HepG2 (cell line): ENCODE measurements at regions not wholly inside any gene's neighbourhood (a gene's known extent, or its start where the extent isn't known, plus 50 kb on each side); places are given as distances from the start of the nearest gene placed in this dataset.

Source experiments
- ATAC-seq: fragments of 200-7000 bp; cut with Tn5 transposase; 3 replicates; pipeline ENCODE4 v1.9.1; 2020; ENCODE audit warnings: mild to moderate bottlenecking, moderate library complexity
- BruUV-seq: library from RNA; stranded (reverse); fragments of 400-500 nt; replicated peaks from 2 replicates; lab custom pipeline; 2021; lab: Mats Ljungman, UMichigan
- CTCF ChIA-PET: fragments of 300-600 bp; formaldehyde crosslinking; extraction: SDS; loops from one replicate; lab custom pipeline; 2021; ENCODE audit warnings: low total read pairs, inconsistent platforms, low intra/inter-chr PET ratio; lab: Yijun Ruan, JAX
- POLR2A ChIA-PET: fragments of 350-600 bp; sonication (Branson Sonifier 250); formaldehyde crosslinking; loops from one replicate; lab custom pipeline; 2020; ENCODE audit warnings: antibody characterized with exemption, inconsistent platforms; lab: Yijun Ruan, JAX
- DNase-seq: peaks from one replicate; pipeline ENCODE4 v3.0.0-alpha.2; 2015; ENCODE audit warnings: low spot score
- FAIRE-seq: peaks from 3 replicates; lab custom pipeline; 2011; peaks lifted over from hg19 to GRCh38; lab: Jason Lieb, UNC
- H2AFZ ChIP-seq: one replicate; pipeline ENCODE4 v1.6.1; 2011; ENCODE audit warnings: low read length, inconsistent platforms
- H3K27ac ChIP-seq: fragments of 300-600 bp; 3 replicates; pipeline ENCODE4 v1.8.0; 2011; ENCODE audit warnings: mixed run types, mild to moderate bottlenecking, mixed read lengths, low read length, inconsistent platforms; ENCODE audit not compliant: insufficient read depth; ENCODE audit errors: extremely low read length
- H3K27me3 ChIP-seq, 2 experiments: fragments of 200-600 bp in 1 of 2; 2 replicates in 1 of 2; 3 replicates in 1 of 2; pipeline versions ENCODE4 v1.6.0 to v1.8.0; 2011; ENCODE audit warnings: low read length in 2 of 2, mild to moderate bottlenecking in 2 of 2, moderate library complexity in 2 of 2, inconsistent platforms in 1 of 2; ENCODE audit not compliant: insufficient read depth in 2 of 2, control insufficient read depth in 1 of 2
- H3K36me3 ChIP-seq, 2 experiments: fragments of 200-600 bp in 1 of 2; replicated peaks in 1 of 2; 2 replicates in 1 of 2; 3 replicates in 1 of 2; pipeline versions ENCODE4 v1.5.1 to v1.8.0; 2011; ENCODE audit warnings: low read length in 2 of 2, inconsistent platforms in 1 of 2; ENCODE audit not compliant: insufficient read depth in 2 of 2, control insufficient read depth in 1 of 2
- H3K4me1 ChIP-seq: 2 replicates; pipeline ENCODE4 v1.5.1; 2012; ENCODE audit warnings: low read length, inconsistent platforms; ENCODE audit not compliant: insufficient read depth
- H3K4me2 ChIP-seq: 2 replicates; pipeline ENCODE4 v1.6.0; 2011; ENCODE audit warnings: low read depth, low read length, inconsistent platforms
- H3K4me3 ChIP-seq, 3 experiments: fragments of 200-600 bp in 1 of 3; sonication (generic), shearing (Covaris generic) in 1 of 3; replicated peaks in 1 of 3; 2 replicates each; pipeline ENCODE4 v1.5.1; 2011 to 2016; ENCODE audit warnings: low read length in 3 of 3, inconsistent platforms in 2 of 3, low read depth in 2 of 3, mild to moderate bottlenecking in 2 of 3, control low read depth in 1 of 3, mixed read lengths in 1 of 3; ENCODE audit not compliant: insufficient read depth in 1 of 3
- H3K79me2 ChIP-seq: one replicate; pipeline ENCODE4 v1.6.1; 2011; ENCODE audit warnings: low read length, inconsistent platforms; ENCODE audit not compliant: insufficient read depth
- H3K9ac ChIP-seq: 2 replicates; pipeline ENCODE4 v1.6.0; 2011; ENCODE audit warnings: mild to moderate bottlenecking, low read depth, low read length, inconsistent platforms; ENCODE audit not compliant: insufficient read depth
- H3K9me3 ChIP-seq: 2 replicates; pipeline ENCODE4 v1.5.1; 2012; ENCODE audit warnings: mild to moderate bottlenecking, low read length
- H4K20me1 ChIP-seq: 2 replicates; pipeline ENCODE4 v1.6.0; 2011; ENCODE audit warnings: inconsistent platforms, mild to moderate bottlenecking, low read length, moderate library complexity; ENCODE audit not compliant: insufficient read depth
- CC2D1A ChIP-seq: sonication (generic); formaldehyde crosslinking; IDR thresholded peaks from 2 replicates; pipeline ENCODE4 v1.8.1; 2023; ENCODE audit warnings: mild to moderate bottlenecking, missing genetic modification reagents
- ERF ChIP-seq: IDR thresholded peaks from 2 replicates; pipeline ENCODE4 v1.6.1; 2018; ENCODE audit warnings: missing biosample characterization, missing genetic modification reagents
- KMT2A ChIP-seq: sonication (generic); formaldehyde crosslinking; IDR thresholded peaks from 2 replicates; pipeline ENCODE4 v1.4.0; 2020; ENCODE audit warnings: missing genetic modification reagents
- RBM22 ChIP-seq: fragments of 200-400 bp; formaldehyde crosslinking; optimal IDR thresholded peaks from 2 replicates; pipeline ENCODE3; 2017; ENCODE audit warnings: mild to moderate bottlenecking, low read length, moderate library complexity
- SMAD1 ChIP-seq: sonication (generic); formaldehyde crosslinking; IDR thresholded peaks from 2 replicates; pipeline ENCODE4 v1.4.0; 2020; ENCODE audit warnings: missing genetic modification reagents, low read depth, mild to moderate bottlenecking, borderline replicate concordance
- TAF1 ChIP-seq: sonication (generic); formaldehyde crosslinking; IDR thresholded peaks from 2 replicates; pipeline ENCODE4 v1.4.0; 2020; ENCODE audit warnings: missing genetic modification reagents
- ZFP36L1 ChIP-seq: sonication (generic); formaldehyde crosslinking; IDR thresholded peaks from 2 replicates; pipeline ENCODE4 v1.8.0; 2022; ENCODE audit warnings: mild to moderate bottlenecking, missing genetic modification reagents, moderate library complexity
- ZNF225 ChIP-seq: sonication (generic); formaldehyde crosslinking; IDR thresholded peaks from 2 replicates; pipeline ENCODE4 v1.4.0; 2020; ENCODE audit warnings: mild to moderate bottlenecking, missing genetic modification reagents
- ZNF343 ChIP-seq: sonication (generic); formaldehyde crosslinking; IDR thresholded peaks from 2 replicates; pipeline ENCODE4 v1.4.0; 2020; ENCODE audit warnings: mild to moderate bottlenecking, missing genetic modification reagents
- ZNF496 ChIP-seq: sonication (generic); formaldehyde crosslinking; IDR thresholded peaks from 2 replicates; pipeline ENCODE4 v1.8.1; 2023; ENCODE audit warnings: mild to moderate bottlenecking, moderate library complexity, missing genetic modification reagents; ENCODE audit not compliant: insufficient replicate concordance
- ZNF552 ChIP-seq: sonication (generic); formaldehyde crosslinking; IDR thresholded peaks from 2 replicates; pipeline ENCODE4 v1.9.0; 2022; ENCODE audit warnings: missing genetic modification reagents, mild to moderate bottlenecking, borderline replicate concordance
- ZNF816 ChIP-seq: sonication (generic); formaldehyde crosslinking; IDR thresholded peaks from 2 replicates; pipeline ENCODE4 v1.8.0; 2022; ENCODE audit warnings: missing genetic modification reagents, mild to moderate bottlenecking, borderline replicate concordance
- in situ Hi-C: cut with HindIII; loops from 2 replicates; pipeline ENCODE4 v1.10.0; 2017; ENCODE audit warnings: low pct_unique_long_range_greater_than_20kb; ENCODE audit not compliant: extremely low pct_ligation_motif_present
- intact Hi-C: fragments of 100-400 bp; cut with micrococcal nuclease; formaldehyde crosslinking; loops from one replicate; pipeline ENCODE4 v1.10.0; 2022; ENCODE audit not compliant: unreplicated experiment
- TF ChIP-seq, protein P1 (sequence below): IDR thresholded peaks from 2 replicates; pipeline ENCODE4 v1.4.0; 2020; ENCODE audit warnings: mild to moderate bottlenecking, missing genetic modification reagents
- TF ChIP-seq, protein P2 (sequence below): IDR thresholded peaks from 2 replicates; pipeline ENCODE4 v1.6.1; 2016; ENCODE audit warnings: low read depth
- TF ChIP-seq, protein P3 (sequence below): IDR thresholded peaks from 2 replicates; pipeline ENCODE4 v1.6.1; 2018; ENCODE audit warnings: missing genetic modification reagents, mild to moderate bottlenecking, missing compliant biosample characterization
- TF ChIP-seq, protein P4 (sequence below): sonication (generic); formaldehyde crosslinking; IDR thresholded peaks from 2 replicates; pipeline ENCODE4 v1.4.0; 2020; ENCODE audit warnings: mild to moderate bottlenecking, missing genetic modification reagents

DNA sequence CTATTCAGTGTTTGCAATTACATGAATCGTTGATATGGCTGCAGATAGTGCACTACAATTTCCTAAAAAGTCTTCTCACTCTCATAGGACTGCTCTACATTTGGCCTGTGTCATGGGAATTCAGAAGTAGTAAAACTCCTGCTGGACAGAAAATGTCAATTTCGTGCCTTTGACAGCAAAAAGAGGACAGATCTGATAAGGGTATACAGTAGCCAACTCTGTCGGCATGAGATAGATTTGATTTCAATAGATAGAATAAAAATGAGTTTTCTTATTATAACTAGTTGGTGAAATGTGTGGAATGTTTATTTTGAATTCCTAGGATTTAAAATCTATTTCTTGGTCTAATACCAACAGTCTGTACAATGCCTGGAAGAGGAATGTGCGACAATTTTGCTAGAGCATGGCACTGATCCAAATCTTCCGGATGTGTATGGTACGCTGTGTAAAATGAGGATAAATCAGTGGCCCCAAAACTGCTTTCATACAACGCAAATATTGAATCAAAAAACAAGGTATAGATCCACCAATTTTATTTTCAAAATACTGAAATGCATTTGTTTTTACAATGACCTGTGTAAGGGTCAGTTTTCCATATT lies 133.5 kb upstream of the CDK13 start (continued):
- TF ChIP-seq ZNF496 (CRISPR knock-in tag) (no peak), ZNF225 (CRISPR knock-in tag) (no peak), ZNF816 (no peak), SMAD1 (no peak), TAF1 (CRISPR knock-in tag) (no peak)
- TF ChIP-seq, protein P1, sequence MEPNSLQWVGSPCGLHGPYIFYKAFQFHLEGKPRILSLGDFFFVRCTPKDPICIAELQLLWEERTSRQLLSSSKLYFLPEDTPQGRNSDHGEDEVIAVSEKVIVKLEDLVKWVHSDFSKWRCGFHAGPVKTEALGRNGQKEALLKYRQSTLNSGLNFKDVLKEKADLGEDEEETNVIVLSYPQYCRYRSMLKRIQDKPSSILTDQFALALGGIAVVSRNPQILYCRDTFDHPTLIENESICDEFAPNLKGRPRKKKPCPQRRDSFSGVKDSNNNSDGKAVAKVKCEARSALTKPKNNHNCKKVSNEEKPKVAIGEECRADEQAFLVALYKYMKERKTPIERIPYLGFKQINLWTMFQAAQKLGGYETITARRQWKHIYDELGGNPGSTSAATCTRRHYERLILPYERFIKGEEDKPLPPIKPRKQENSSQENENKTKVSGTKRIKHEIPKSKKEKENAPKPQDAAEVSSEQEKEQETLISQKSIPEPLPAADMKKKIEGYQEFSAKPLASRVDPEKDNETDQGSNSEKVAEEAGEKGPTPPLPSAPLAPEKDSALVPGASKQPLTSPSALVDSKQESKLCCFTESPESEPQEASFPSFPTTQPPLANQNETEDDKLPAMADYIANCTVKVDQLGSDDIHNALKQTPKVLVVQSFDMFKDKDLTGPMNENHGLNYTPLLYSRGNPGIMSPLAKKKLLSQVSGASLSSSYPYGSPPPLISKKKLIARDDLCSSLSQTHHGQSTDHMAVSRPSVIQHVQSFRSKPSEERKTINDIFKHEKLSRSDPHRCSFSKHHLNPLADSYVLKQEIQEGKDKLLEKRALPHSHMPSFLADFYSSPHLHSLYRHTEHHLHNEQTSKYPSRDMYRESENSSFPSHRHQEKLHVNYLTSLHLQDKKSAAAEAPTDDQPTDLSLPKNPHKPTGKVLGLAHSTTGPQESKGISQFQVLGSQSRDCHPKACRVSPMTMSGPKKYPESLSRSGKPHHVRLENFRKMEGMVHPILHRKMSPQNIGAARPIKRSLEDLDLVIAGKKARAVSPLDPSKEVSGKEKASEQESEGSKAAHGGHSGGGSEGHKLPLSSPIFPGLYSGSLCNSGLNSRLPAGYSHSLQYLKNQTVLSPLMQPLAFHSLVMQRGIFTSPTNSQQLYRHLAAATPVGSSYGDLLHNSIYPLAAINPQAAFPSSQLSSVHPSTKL = no peak

DNA sequence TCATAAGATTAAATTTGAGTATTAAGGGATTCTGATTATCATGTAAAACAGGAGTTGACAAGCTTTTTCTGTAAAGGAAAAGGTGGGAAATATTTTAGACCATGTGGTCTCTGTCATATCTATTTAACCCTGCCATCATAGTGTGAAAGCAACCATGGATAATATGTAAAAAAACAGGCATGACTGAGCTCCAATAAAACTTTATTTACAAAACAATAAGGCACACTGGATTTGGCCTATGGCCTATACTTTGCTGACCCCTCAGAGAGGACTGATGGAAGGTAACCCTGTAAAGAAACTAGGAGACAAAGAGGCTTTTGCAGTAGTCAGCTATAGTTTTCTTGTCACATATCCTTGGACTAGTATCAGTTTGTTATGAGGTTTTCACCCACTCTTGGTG lies 130.5 kb upstream of the CDK13 start:
- CTCF ChIA-PET = no interaction called here
- H3K79me2 ChIP-seq = no peaks in the 10 kb centered on the region
- H3K27ac ChIP-seq = no peak overlapping the region
- no peak overlapping the region for H3K9ac ChIP-seq
- H3K27me3 ChIP-seq = peaks cover 0 to 8% of the 10 kb centered on the region in 2 experiments; a peak in 1 of 5 replicates
- H3K4me3 ChIP-seq = no peak overlapping the region
- H3K4me1 ChIP-seq = no peaks in the 10 kb centered on the region
- FAIRE-seq (no peak), ATAC-seq (no peak), DNase-seq (no peak)
- H4K20me1 ChIP-seq = no peaks in the 10 kb centered on the region
- H3K36me3 ChIP-seq = no peaks in the 10 kb centered on the region
- BruUV-seq = no TSS peak
- POLR2A ChIA-PET = no interaction called here
- in situ Hi-C loops = no loop called here
- H3K9me3 ChIP-seq = no peaks in the 10 kb centered on the region
- no peak overlapping the region for H3K4me2 ChIP-seq
- intact Hi-C loops = no loop called here
- H2AFZ ChIP-seq = no peak overlapping the region
- TF ChIP-seq RBM22 (no peak), ZNF552 (no peak), CC2D1A (CRISPR knock-in tag) (no peak), KMT2A (CRISPR knock-in tag) (no peak), ZFP36L1 (CRISPR knock-in tag) (no peak), ERF (no peak), ZNF343 (CRISPR knock-in tag) (no peak)
- TF ChIP-seq, protein P2, sequence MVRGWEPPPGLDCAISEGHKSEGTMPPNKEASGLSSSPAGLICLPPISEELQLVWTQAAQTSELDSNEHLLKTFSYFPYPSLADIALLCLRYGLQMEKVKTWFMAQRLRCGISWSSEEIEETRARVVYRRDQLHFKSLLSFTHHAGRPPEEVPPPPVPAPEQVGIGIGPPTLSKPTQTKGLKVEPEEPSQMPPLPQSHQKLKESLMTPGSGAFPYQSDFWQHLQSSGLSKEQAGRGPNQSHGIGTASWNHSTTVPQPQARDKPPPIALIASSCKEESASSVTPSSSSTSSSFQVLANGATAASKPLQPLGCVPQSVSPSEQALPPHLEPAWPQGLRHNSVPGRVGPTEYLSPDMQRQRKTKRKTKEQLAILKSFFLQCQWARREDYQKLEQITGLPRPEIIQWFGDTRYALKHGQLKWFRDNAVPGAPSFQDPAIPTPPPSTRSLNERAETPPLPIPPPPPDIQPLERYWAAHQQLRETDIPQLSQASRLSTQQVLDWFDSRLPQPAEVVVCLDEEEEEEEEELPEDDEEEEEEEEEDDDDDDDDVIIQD (CRISPR knock-in tag) = no peak
- TF ChIP-seq, protein P3, sequence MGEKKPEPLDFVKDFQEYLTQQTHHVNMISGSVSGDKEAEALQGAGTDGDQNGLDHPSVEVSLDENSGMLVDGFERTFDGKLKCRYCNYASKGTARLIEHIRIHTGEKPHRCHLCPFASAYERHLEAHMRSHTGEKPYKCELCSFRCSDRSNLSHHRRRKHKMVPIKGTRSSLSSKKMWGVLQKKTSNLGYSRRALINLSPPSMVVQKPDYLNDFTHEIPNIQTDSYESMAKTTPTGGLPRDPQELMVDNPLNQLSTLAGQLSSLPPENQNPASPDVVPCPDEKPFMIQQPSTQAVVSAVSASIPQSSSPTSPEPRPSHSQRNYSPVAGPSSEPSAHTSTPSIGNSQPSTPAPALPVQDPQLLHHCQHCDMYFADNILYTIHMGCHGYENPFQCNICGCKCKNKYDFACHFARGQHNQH = no peak
- TF ChIP-seq, protein P4, sequence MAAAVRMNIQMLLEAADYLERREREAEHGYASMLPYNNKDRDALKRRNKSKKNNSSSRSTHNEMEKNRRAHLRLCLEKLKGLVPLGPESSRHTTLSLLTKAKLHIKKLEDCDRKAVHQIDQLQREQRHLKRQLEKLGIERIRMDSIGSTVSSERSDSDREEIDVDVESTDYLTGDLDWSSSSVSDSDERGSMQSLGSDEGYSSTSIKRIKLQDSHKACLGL (CRISPR knock-in tag) = no peak
